OCI-LY1 (cell line): ENCODE measurements at regions not wholly inside any gene's neighbourhood (a gene's known extent, or its start where the extent isn't known, plus 50 kb on each side); places are given as distances from the start of the nearest gene placed in this dataset.

ENCODE experiments used
- CTCF ChIP-seq: fragments of 200-600 bp; sonication (generic), shearing (Covaris generic); IDR thresholded peaks from 2 replicates; pipeline ENCODE4 v1.5.1; 2017; ENCODE audit warnings: mild to moderate bottlenecking, antibody characterized with exemption, low read length, moderate library complexity, mixed read lengths
- EZH2 ChIP-seq: fragments of 200-600 bp; sonication (generic), shearing (Covaris generic); IDR thresholded peaks from 2 replicates; pipeline ENCODE4 v1.8.0; 2017; ENCODE audit warnings: borderline replicate concordance, mixed run types, mild to moderate bottlenecking, antibody characterized with exemption, low read length, moderate library complexity, mixed read lengths

GRCh38 chr2:57890464-57890863 is 156.1 kb upstream of the VRK2 start:
- TF ChIP-seq CTCF (no peak), EZH2 (no peak)
